Neural cell (in vitro differentiated cells): ENCODE measurements at regions not wholly inside any gene's neighbourhood (a gene's known extent, or its start where the extent isn't known, plus 50 kb on each side); places are given as distances from the start of the nearest gene placed in this dataset.

Experiments
- SMC3 ChIP-seq: fragments of 450-650 bp; conservative IDR thresholded peaks from 2 replicates; pipeline ENCODE4 v1.6.1; 2014; ENCODE audit warnings: antibody characterized with exemption, mild to moderate bottlenecking, moderate library complexity; ENCODE audit not compliant: poor library complexity
- TF ChIP-seq, protein P1 (sequence below): fragments of 450-650 bp; IDR thresholded peaks from 2 replicates; pipeline ENCODE4 v1.5.1; 2014; ENCODE audit warnings: antibody characterized with exemption, mild to moderate bottlenecking, moderate library complexity; ENCODE audit not compliant: poor library complexity, severe bottlenecking

DNA sequence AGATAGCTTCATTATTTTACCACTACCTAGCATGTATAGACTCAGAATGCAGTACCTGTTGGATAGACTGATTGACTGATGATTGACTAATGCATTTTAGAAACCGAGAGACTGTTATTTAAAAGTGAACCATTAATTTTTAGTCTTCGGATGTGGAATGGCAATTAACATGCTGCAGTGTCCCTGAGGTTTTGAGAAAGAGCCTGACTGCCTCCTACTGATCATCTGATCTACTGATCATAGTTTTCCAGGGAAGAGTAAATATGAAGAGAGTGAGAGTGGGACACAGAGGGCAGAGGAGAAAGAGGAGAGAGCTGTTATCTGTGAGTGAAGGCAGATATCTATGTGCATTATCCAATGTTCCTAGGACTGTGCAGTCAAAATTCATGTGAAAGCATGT lies 764.7 kb downstream of the TRIML1 start:
- TF ChIP-seq, protein P1, sequence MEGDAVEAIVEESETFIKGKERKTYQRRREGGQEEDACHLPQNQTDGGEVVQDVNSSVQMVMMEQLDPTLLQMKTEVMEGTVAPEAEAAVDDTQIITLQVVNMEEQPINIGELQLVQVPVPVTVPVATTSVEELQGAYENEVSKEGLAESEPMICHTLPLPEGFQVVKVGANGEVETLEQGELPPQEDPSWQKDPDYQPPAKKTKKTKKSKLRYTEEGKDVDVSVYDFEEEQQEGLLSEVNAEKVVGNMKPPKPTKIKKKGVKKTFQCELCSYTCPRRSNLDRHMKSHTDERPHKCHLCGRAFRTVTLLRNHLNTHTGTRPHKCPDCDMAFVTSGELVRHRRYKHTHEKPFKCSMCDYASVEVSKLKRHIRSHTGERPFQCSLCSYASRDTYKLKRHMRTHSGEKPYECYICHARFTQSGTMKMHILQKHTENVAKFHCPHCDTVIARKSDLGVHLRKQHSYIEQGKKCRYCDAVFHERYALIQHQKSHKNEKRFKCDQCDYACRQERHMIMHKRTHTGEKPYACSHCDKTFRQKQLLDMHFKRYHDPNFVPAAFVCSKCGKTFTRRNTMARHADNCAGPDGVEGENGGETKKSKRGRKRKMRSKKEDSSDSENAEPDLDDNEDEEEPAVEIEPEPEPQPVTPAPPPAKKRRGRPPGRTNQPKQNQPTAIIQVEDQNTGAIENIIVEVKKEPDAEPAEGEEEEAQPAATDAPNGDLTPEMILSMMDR, result peak; percentile 51
- no peak for TF ChIP-seq SMC3
